Smooth muscle cell (in vitro differentiated cells): ENCODE measurements at regions not wholly inside any gene's neighbourhood (a gene's known extent, or its start where the extent isn't known, plus 50 kb on each side); places are given as distances from the start of the nearest gene placed in this dataset.

ENCODE experiments used
- DNase-seq: peaks from one replicate; lab custom pipeline; 2025; ENCODE audit not compliant: unreplicated experiment; lab: John Stamatoyannopoulos, UW
- H2AFZ ChIP-seq: fragments of 200-600 bp; sonication (generic); 2 replicates; pipeline ENCODE4 v1.6.0; 2016; ENCODE audit warnings: antibody characterized with exemption, low read depth, mild to moderate bottlenecking
- H3F3A ChIP-seq: fragments of 200-600 bp; sonication (generic); 2 replicates; pipeline ENCODE4 v1.6.0; 2017; ENCODE audit warnings: antibody characterized with exemption, low read depth
- H3K27ac ChIP-seq: fragments of 200-600 bp; sonication (generic); 2 replicates; pipeline ENCODE4 v1.5.1; 2016; ENCODE audit warnings: low read depth, mild to moderate bottlenecking
- H3K27me3 ChIP-seq: fragments of 200-600 bp; sonication (generic); 2 replicates; pipeline ENCODE4 v1.6.1; 2016; ENCODE audit warnings: low read depth, mild to moderate bottlenecking
- H3K36me3 ChIP-seq: fragments of 200-600 bp; sonication (generic); 2 replicates; pipeline ENCODE4 v1.5.1; 2016; ENCODE audit warnings: low read depth
- H3K4me1 ChIP-seq: fragments of 200-600 bp; sonication (generic); 2 replicates; pipeline ENCODE4 v1.5.1; 2016; ENCODE audit warnings: low read depth
- H3K4me2 ChIP-seq: fragments of 200-600 bp; sonication (generic); 2 replicates; pipeline ENCODE4 v1.6.0; 2016; ENCODE audit warnings: mild to moderate bottlenecking
- H3K4me3 ChIP-seq: fragments of 200-600 bp; sonication (generic); 2 replicates; pipeline ENCODE4 v1.5.1; 2016; ENCODE audit warnings: mild to moderate bottlenecking
- H3K79me2 ChIP-seq: fragments of 200-600 bp; sonication (generic); 2 replicates; pipeline ENCODE4 v1.6.0; 2016; ENCODE audit warnings: low read depth, mild to moderate bottlenecking
- H3K9ac ChIP-seq: fragments of 200-600 bp; sonication (generic); 2 replicates; pipeline ENCODE4 v1.6.0; 2016; ENCODE audit warnings: low read depth
- H3K9me3 ChIP-seq: fragments of 200-600 bp; sonication (generic); replicated peaks from 2 replicates; pipeline ENCODE4 v1.5.1; 2016; ENCODE audit warnings: low read depth
- H4K20me1 ChIP-seq: fragments of 200-600 bp; sonication (generic); 2 replicates; pipeline ENCODE4 v1.6.0; 2016; ENCODE audit warnings: low read depth
- WGBS: methylation state at CpG from one replicate; pipeline ENCODE4 v1.1.7; 2016; ENCODE audit warnings: low lambda C conversion rate; 5-methylcytosine and 5-hydroxymethylcytosine counted together
- TF ChIP-seq, protein P1 (sequence below): fragments of 200-600 bp; sonication (generic); IDR thresholded peaks from 2 replicates; pipeline ENCODE4 v1.5.1; 2017; ENCODE audit warnings: borderline replicate concordance, mild to moderate bottlenecking, antibody characterized with exemption; ENCODE audit not compliant: insufficient read depth, poor library complexity, severe bottlenecking

DNA sequence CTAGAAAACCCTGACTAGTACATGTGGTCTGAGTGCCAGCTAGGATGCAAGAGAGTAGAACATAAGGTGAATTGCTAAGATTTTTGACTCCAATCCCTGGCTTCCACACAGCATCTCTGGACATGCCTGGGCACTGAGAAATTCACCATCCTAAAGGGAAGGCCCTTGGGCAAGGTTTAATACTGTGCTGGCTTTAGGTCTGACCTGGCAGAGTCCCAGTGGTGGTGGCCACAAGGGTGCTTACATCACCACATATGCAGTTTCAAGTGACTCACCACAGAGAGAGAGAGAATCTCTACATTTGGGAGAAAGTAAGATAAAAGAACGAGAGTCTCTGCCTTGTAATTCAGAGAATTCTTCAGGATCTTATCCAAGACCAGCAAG is 661.6 kb upstream of the C9orf72 start:
- Histone ChIP-seq H3K36me3 (no peaks in the 10 kb centered on the region), H2AFZ (no peak overlapping the region), H4K20me1 (no peaks in the 10 kb centered on the region), H3K9ac (no peak overlapping the region), H3K9me3 (peaks cover 9% of the 10 kb centered on the region), H3K4me1 (no peaks in the 10 kb centered on the region), H3K79me2 (no peaks in the 10 kb centered on the region), H3K4me3 (no peak overlapping the region), H3F3A (no peaks in the 10 kb centered on the region), H3K27ac (peak overlapping the region; percentile 65), H3K4me2 (peak overlapping the region; percentile 9), H3K27me3 (no peaks in the 10 kb centered on the region)
- 0% methylated on average over 1 of the region's 1 CpG for WGBS
- no peak for DNase-seq
- TF ChIP-seq, protein P1, sequence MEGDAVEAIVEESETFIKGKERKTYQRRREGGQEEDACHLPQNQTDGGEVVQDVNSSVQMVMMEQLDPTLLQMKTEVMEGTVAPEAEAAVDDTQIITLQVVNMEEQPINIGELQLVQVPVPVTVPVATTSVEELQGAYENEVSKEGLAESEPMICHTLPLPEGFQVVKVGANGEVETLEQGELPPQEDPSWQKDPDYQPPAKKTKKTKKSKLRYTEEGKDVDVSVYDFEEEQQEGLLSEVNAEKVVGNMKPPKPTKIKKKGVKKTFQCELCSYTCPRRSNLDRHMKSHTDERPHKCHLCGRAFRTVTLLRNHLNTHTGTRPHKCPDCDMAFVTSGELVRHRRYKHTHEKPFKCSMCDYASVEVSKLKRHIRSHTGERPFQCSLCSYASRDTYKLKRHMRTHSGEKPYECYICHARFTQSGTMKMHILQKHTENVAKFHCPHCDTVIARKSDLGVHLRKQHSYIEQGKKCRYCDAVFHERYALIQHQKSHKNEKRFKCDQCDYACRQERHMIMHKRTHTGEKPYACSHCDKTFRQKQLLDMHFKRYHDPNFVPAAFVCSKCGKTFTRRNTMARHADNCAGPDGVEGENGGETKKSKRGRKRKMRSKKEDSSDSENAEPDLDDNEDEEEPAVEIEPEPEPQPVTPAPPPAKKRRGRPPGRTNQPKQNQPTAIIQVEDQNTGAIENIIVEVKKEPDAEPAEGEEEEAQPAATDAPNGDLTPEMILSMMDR, result no peak

- no peaks in the 10 kb centered on the region for H3K36me3 ChIP-seq
- H3K4me3 ChIP-seq, result no peak overlapping the region
- H3K9ac ChIP-seq, result no peak overlapping the region
- no peaks in the 10 kb centered on the region for H3K9me3 ChIP-seq
- no peak overlapping the region for H3K4me2 ChIP-seq
- whole genome bisulfite sequencing, result 75% methylated on average over 2 of the region's 2 CpGs
- DNase-seq, result no peak
- no peak overlapping the region for H3K27ac ChIP-seq
- no peaks in the 10 kb centered on the region for H3K79me2 ChIP-seq
- peaks cover 3% of the 10 kb centered on the region for H3K4me1 ChIP-seq
- H2AFZ ChIP-seq, result no peak overlapping the region
- no peaks in the 10 kb centered on the region for H3F3A ChIP-seq
- no peaks in the 10 kb centered on the region for H3K27me3 ChIP-seq
- no peaks in the 10 kb centered on the region for H4K20me1 ChIP-seq
- TF ChIP-seq, protein P1, result no peak
These were observed 676.1 kb upstream of the C9orf72 start for GRCh38 chr9:28249424-28249823.

- no peak overlapping the region for H3K4me3 ChIP-seq
- 83% methylated on average over 3 of the region's 3 CpGs for WGBS
- no peaks in the 10 kb centered on the region for H3K4me1 ChIP-seq
- no peak for DNase-seq
- no peak overlapping the region for H3K9ac ChIP-seq
- TF ChIP-seq, protein P1, result no peak
- H3K27ac ChIP-seq, result no peak overlapping the region
- no peaks in the 10 kb centered on the region for H3K36me3 ChIP-seq
- no peaks in the 10 kb centered on the region for H3F3A ChIP-seq
- H3K4me2 ChIP-seq, result no peak overlapping the region
- no peak overlapping the region for H2AFZ ChIP-seq
- no peaks in the 10 kb centered on the region for H3K79me2 ChIP-seq
- no peaks in the 10 kb centered on the region for H4K20me1 ChIP-seq
- no peaks in the 10 kb centered on the region for H3K9me3 ChIP-seq
- H3K27me3 ChIP-seq, result no peaks in the 10 kb centered on the region
These were observed 681.9 kb upstream of the C9orf72 start for GRCh38 chr9:28255174-28255573.

GRCh38 chr9:28260330-28260729 is 687.0 kb upstream of the C9orf72 start:
- Histone ChIP-seq H3K27ac (no peak overlapping the region), H3F3A (no peaks in the 10 kb centered on the region), H3K4me3 (no peak overlapping the region), H3K36me3 (no peaks in the 10 kb centered on the region), H4K20me1 (no peaks in the 10 kb centered on the region), H3K27me3 (no peaks in the 10 kb centered on the region), H3K9me3 (no peaks in the 10 kb centered on the region), H3K4me1 (no peaks in the 10 kb centered on the region), H3K4me2 (no peak overlapping the region), H3K79me2 (no peaks in the 10 kb centered on the region), H3K9ac (no peak overlapping the region), H2AFZ (no peak overlapping the region)
- TF ChIP-seq, protein P1, result no peak
- 89% methylated on average over 4 of the region's 4 CpGs for WGBS
- DNase-seq, result no peak
